GM21423 (cell line): ENCODE measurements at regions not wholly inside any gene's neighbourhood (a gene's known extent, or its start where the extent isn't known, plus 50 kb on each side); places are given as distances from the start of the nearest gene placed in this dataset.
"Not testable (repeated sequence)": the region's sequence is repeated elsewhere in the genome, so short reads cannot be mapped to it uniquely, and the experiment has no call there.

Experiments used
- ATAC-seq: cut with Tn5 transposase; IDR thresholded peaks from one replicate; pipeline ENCODE4 v1.9.1; 2021; ENCODE audit warnings: mild to moderate bottlenecking, moderate library complexity; ENCODE audit not compliant: unreplicated experiment

- peak; percentile 81 for ATAC-seq
These were observed 50.1 kb upstream of the ACSL4 start for GRCh38 chrX:109782994-109783700.

GRCh38 chrX:109783701-109784079 lies 50.6 kb upstream of the ACSL4 start:
- ATAC-seq = no peak

GRCh38 chrX:109785053-109785452 lies 52.0 kb upstream of the ACSL4 start:
- no peak for ATAC-seq

- not testable (repeated sequence) for ATAC-seq
These were observed 57.5 kb upstream of the ACSL4 start for GRCh38 chrX:109790511-109790910.

GRCh38 chrX:109793191-109793590 lies 60.1 kb upstream of the ACSL4 start:
- ATAC-seq = no peak

GRCh38 chrX:109795682-109796081 lies 62.6 kb upstream of the ACSL4 start:
- ATAC-seq = no peak

- ATAC-seq = no peak
These were observed 64.4 kb upstream of the ACSL4 start for GRCh38 chrX:109797311-109797975.

GRCh38 chrX:109812236-109812635 lies 79.2 kb upstream of the ACSL4 start:
- ATAC-seq = no peak

- no peak for ATAC-seq
These were observed 80.2 kb upstream of the ACSL4 start for GRCh38 chrX:109813236-109813635.

- ATAC-seq = no peak
These were observed 85.9 kb upstream of the ACSL4 start for GRCh38 chrX:109818976-109819375.

GRCh38 chrX:109822861-109823260 lies 89.8 kb upstream of the ACSL4 start:
- no peak for ATAC-seq

- no peak for ATAC-seq
These were observed 94.1 kb upstream of the ACSL4 start for GRCh38 chrX:109826954-109827708.

- ATAC-seq = no peak
These were observed 94.7 kb upstream of the ACSL4 start for GRCh38 chrX:109827772-109828171.

GRCh38 chrX:109830157-109830703 lies 97.2 kb upstream of the ACSL4 start:
- peak; percentile 15 for ATAC-seq

GRCh38 chrX:109830704-109831206 lies 97.7 kb upstream of the ACSL4 start:
- peak; percentile 82 for ATAC-seq

GRCh38 chrX:109831326-109831985 lies 98.4 kb upstream of the ACSL4 start:
- ATAC-seq = peak; percentile 29

GRCh38 chrX:109839694-109840567 lies 106.9 kb upstream of the ACSL4 start:
- ATAC-seq = peak; percentile 43

- ATAC-seq = no peak
These were observed 107.5 kb upstream of the ACSL4 start for GRCh38 chrX:109840585-109840984.

GRCh38 chrX:109841257-109841656 lies 108.2 kb upstream of the ACSL4 start:
- ATAC-seq = no peak
